ENCODE measurements at regions not wholly inside any gene's neighbourhood (a gene's known extent, or its start where the extent isn't known, plus 50 kb on each side); places are given as distances from the start of the nearest gene placed in this dataset.
"Not testable (repeated sequence)": the region's sequence is repeated elsewhere in the genome, so short reads cannot be mapped to it uniquely, and the experiment has no call there.

- H4K20me1 ChIP-seq (ENCODE audit: insufficient read depth, low read length): no peaks in the 10 kb centered on the region
- TF ChIP-seq CTCF (IDR thresholded peaks at IDR 0.05; ENCODE audit: low read depth, low read length) (no peak), EZH2phosphoT487 (IDR thresholded peaks at IDR 0.05; ENCODE audit: low read depth) (no peak)
Measured at GRCh38 chr9:105021917-105022316, 94.0 kb upstream of the ABCA1 start.

GRCh38 chr9:105022545-105022944 lies 94.6 kb upstream of the ABCA1 start:
- not testable (repeated sequence) for H4K20me1 ChIP-seq (ENCODE audit: insufficient read depth, low read length); H3K36me3 ChIP-seq (replicated peaks; ENCODE audit: low read depth, low read length); H3K4me3 ChIP-seq (ENCODE audit: low read length); H3K79me2 ChIP-seq (ENCODE audit: low read length); H3K4me2 ChIP-seq (ENCODE audit: low read length); H3K9me3 ChIP-seq (ENCODE audit: insufficient read depth, low read length); H3K27ac ChIP-seq (ENCODE audit: low read length); H2AFZ ChIP-seq (ENCODE audit: low read depth, low read length); H3K4me1 ChIP-seq (ENCODE audit: low read length); H3K9ac ChIP-seq (ENCODE audit: low read length)
- H3K27me3 ChIP-seq (ENCODE audit: low read depth, low read length): 0 out of 2 replicates have a peak, but pooled peaks cover 12% of the 10 kb centered on the region

More at GRCh38 chr9:105021917-105022316, 94.0 kb upstream of the ABCA1 start:
- no peak overlapping the region for H2AFZ ChIP-seq (ENCODE audit: low read depth, low read length)
- no peak overlapping the region for H3K4me2 ChIP-seq (ENCODE audit: low read length)
- no peaks in the 10 kb centered on the region for H3K36me3 ChIP-seq (replicated peaks; ENCODE audit: low read depth, low read length)
- no peak overlapping the region for H3K27ac ChIP-seq (ENCODE audit: low read length)
- H3K4me3 ChIP-seq (ENCODE audit: low read length): no peak overlapping the region
- H3K79me2 ChIP-seq (ENCODE audit: low read length): no peaks in the 10 kb centered on the region
- 0 out of 2 replicates have a peak, but pooled peaks cover 3% of the 10 kb centered on the region for H3K4me1 ChIP-seq (ENCODE audit: low read length)
- H3K27me3 ChIP-seq (ENCODE audit: low read depth, low read length): 0 out of 2 replicates have a peak, but pooled peaks cover 8% of the 10 kb centered on the region
- no peak overlapping the region for H3K9ac ChIP-seq (ENCODE audit: low read length)
- no peaks in the 10 kb centered on the region for H3K9me3 ChIP-seq (ENCODE audit: insufficient read depth, low read length)

- H3K4me1 ChIP-seq (ENCODE audit: low read length): 0 out of 2 replicates have a peak, but pooled peaks cover 3% of the 10 kb centered on the region
- no peak overlapping the region for H2AFZ ChIP-seq (ENCODE audit: low read depth, low read length)
- H3K9me3 ChIP-seq (ENCODE audit: insufficient read depth, low read length): no peaks in the 10 kb centered on the region
- no peak overlapping the region for H3K4me3 ChIP-seq (ENCODE audit: low read length)
- H4K20me1 ChIP-seq (ENCODE audit: insufficient read depth, low read length): no peaks in the 10 kb centered on the region
- no peak overlapping the region for H3K9ac ChIP-seq (ENCODE audit: low read length)
- H3K79me2 ChIP-seq (ENCODE audit: low read length): no peaks in the 10 kb centered on the region
- H3K36me3 ChIP-seq (replicated peaks; ENCODE audit: low read depth, low read length): no peaks in the 10 kb centered on the region
- H3K27me3 ChIP-seq (ENCODE audit: low read depth, low read length): 0 out of 2 replicates have a peak, but pooled peaks cover 12% of the 10 kb centered on the region
- H3K4me2 ChIP-seq (ENCODE audit: low read length): no peak overlapping the region
- H3K27ac ChIP-seq (ENCODE audit: low read length): no peak overlapping the region
- TF ChIP-seq EZH2phosphoT487 (IDR thresholded peaks at IDR 0.05; ENCODE audit: low read depth) (no peak), CTCF (IDR thresholded peaks at IDR 0.05; ENCODE audit: low read depth, low read length) (no peak)
Measured at GRCh38 chr9:105023788-105024187, 95.8 kb upstream of the ABCA1 start.

GRCh38 chr9:105024529-105024928 lies 96.6 kb upstream of the ABCA1 start:
- H3K36me3 ChIP-seq (replicated peaks; ENCODE audit: low read depth, low read length): no peaks in the 10 kb centered on the region
- H3K27ac ChIP-seq (ENCODE audit: low read length): no peak overlapping the region
- H3K9me3 ChIP-seq (ENCODE audit: insufficient read depth, low read length): no peaks in the 10 kb centered on the region
- H2AFZ ChIP-seq (ENCODE audit: low read depth, low read length): no peak overlapping the region
- 0 out of 2 replicates have a peak, but pooled peaks cover 3% of the 10 kb centered on the region for H3K4me1 ChIP-seq (ENCODE audit: low read length)
- H3K27me3 ChIP-seq (ENCODE audit: low read depth, low read length): 0 out of 2 replicates have a peak, but pooled peaks cover 12% of the 10 kb centered on the region
- no peaks in the 10 kb centered on the region for H3K79me2 ChIP-seq (ENCODE audit: low read length)
- no peak overlapping the region for H3K9ac ChIP-seq (ENCODE audit: low read length)
- H3K4me2 ChIP-seq (ENCODE audit: low read length): no peak overlapping the region
- no peaks in the 10 kb centered on the region for H4K20me1 ChIP-seq (ENCODE audit: insufficient read depth, low read length)
- H3K4me3 ChIP-seq (ENCODE audit: low read length): no peak overlapping the region
- TF ChIP-seq EZH2phosphoT487 (IDR thresholded peaks at IDR 0.05; ENCODE audit: low read depth) (no peak), CTCF (IDR thresholded peaks at IDR 0.05; ENCODE audit: low read depth, low read length) (no peak)
